Epithelial cell of esophagus (primary cell): ENCODE measurements at regions not wholly inside any gene's neighbourhood (a gene's known extent, or its start where the extent isn't known, plus 50 kb on each side); places are given as distances from the start of the nearest gene placed in this dataset.

Experiments used
- DNase-seq: peaks from one replicate; pipeline ENCODE4 v3.0.0; 2010; ENCODE audit warnings: low read depth
- H3K4me3 ChIP-seq: 2 replicates; pipeline ENCODE4 v1.5.1; 2011; ENCODE audit warnings: mild to moderate bottlenecking, low read length, control low read depth
- TF ChIP-seq, protein P1 (sequence below): IDR thresholded peaks from 2 replicates; pipeline ENCODE4 v1.5.1; 2011; ENCODE audit warnings: low read depth, mild to moderate bottlenecking, low read length, control low read depth, inconsistent platforms; ENCODE audit not compliant: insufficient read depth; ENCODE audit errors: missing control alignments

GRCh38 chr3:16740515-16740914 lies 135.3 kb upstream of the DAZL start:
- no peak overlapping the region for H3K4me3 ChIP-seq
- no peak for DNase-seq
- TF ChIP-seq, protein P1, sequence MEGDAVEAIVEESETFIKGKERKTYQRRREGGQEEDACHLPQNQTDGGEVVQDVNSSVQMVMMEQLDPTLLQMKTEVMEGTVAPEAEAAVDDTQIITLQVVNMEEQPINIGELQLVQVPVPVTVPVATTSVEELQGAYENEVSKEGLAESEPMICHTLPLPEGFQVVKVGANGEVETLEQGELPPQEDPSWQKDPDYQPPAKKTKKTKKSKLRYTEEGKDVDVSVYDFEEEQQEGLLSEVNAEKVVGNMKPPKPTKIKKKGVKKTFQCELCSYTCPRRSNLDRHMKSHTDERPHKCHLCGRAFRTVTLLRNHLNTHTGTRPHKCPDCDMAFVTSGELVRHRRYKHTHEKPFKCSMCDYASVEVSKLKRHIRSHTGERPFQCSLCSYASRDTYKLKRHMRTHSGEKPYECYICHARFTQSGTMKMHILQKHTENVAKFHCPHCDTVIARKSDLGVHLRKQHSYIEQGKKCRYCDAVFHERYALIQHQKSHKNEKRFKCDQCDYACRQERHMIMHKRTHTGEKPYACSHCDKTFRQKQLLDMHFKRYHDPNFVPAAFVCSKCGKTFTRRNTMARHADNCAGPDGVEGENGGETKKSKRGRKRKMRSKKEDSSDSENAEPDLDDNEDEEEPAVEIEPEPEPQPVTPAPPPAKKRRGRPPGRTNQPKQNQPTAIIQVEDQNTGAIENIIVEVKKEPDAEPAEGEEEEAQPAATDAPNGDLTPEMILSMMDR, result no peak

DNA sequence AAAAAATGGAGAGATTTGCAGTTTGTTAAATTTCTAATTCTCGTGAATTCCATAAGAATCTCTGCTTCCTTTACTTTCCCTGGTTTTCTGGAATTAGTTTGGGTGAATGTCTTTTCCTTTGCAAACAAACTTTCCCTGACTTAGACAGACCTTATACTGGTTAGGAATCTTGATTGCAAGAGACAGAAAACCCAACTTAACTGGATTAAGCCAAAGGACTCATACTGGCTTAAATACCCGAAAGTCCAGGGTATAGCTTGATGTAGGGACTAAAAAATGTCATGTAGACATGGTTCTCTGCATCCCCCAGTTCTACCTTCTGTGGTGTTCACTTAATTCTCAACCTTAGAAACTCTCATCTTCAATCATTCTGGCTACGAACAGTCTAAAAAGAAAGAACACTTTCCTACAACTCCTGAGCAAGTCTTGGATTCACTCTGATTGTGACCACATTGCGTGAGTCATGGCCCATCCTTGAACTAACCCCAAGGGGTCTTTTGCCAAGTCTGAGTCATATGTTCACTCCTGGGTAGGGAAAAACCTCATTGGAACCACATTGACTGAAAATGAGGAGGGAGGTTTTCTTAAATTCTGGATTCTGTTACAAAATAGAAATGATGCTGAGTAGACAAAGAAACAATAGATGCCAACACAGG lies 136.0 kb upstream of the DAZL start:
- DNase-seq, result peak; percentile 66
- TF ChIP-seq, protein P1, result no peak
- no peak overlapping the region for H3K4me3 ChIP-seq

- DNase-seq, result no peak
- H3K4me3 ChIP-seq, result no peak overlapping the region
- TF ChIP-seq, protein P1, result no peak
These were observed 136.7 kb upstream of the DAZL start for GRCh38 chr3:16741890-16742289.

DNA sequence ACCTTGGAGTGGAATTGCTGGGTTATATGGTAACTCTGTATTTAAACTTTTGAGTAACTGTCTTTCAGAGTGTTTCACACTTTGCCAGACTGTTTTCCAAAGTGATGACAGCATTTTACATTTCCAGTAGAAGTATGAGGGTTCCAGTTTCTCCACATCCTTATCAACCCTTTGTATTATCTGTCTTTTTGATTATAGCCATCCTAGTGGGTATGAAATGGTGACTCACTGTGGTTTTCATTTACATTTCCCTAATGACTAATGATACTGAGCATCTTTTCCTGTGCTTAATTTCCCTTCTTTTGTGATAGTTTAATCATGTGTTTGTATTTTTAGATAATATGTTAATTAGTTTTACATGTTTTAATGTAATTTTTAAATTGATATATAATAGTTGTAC lies 138.1 kb upstream of the DAZL start:
- no peak overlapping the region for H3K4me3 ChIP-seq
- peak; percentile 34 for DNase-seq
- TF ChIP-seq, protein P1, result no peak

DNA sequence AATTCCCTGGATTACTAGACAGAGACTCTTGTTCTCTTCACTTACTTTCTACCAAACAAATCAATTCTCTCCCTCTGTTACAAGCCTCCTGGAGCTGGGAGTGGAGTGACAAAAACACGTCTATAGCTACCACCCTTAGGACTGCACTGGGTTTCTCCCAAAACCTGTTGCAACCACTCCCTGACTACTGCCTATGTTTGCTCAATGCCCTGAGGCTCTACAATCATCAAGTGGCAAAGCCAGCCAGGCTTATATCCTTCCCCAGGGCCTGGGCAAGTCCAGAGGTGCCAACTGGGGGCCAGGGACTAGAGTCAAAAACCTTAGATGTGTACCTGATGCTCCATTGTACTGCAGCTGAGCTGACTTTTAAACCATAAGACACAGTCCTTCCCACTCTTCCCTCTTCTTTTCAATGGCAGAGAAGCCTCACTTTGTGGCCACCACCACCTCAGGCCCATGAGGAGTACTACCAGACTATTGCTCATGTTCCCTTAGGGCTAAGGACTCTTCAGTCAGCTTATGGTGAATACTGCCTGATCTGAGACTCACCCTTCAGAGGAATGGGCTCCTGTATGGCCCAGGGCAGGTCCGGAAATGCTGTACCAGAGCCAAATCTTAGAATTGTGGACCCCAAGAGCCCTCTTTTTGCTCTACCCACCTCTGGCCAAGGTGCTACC lies 125.4 kb upstream of the PLCL2 start:
- TF ChIP-seq, protein P1, result no peak
- no peak overlapping the region for H3K4me3 ChIP-seq
- peak; percentile 83 for DNase-seq

DNA sequence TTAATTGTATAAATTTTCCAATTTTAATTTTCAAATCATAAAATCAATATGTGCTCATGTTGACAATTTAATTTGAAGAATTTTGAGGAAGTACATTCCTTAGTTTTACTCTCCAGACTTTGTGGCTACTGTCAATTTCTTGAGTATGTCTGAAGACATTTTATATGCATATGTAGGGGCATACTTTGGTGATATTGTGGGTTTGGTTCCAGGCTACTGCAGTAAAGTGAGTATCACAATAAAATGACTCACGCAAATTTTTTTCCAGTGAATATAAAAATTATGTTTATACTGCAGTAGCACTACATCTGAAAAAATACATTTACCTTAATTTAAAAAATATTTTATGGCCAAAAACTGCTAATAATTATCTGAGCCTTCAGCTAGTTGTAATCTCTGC lies 123.2 kb upstream of the PLCL2 start:
- TF ChIP-seq, protein P1, result no peak
- no peak for DNase-seq
- H3K4me3 ChIP-seq, result no peak overlapping the region

DNA sequence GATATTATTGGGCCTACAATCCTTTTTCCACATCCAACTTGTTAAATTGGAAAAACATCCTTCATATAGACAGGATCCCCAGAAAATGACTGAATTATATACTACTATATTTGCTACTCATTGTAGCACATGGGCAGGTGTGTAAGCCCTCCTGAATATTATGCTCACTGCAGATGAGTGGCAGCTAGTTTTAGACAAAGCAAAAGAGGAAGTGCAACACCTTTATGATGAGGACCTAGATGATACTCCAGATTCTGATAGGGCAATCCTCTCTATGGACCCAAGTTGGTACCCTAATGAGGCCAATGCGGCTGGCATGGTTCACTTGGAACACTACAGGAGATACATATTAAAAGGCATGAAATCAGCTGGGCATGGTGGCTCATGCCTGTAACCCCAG lies 119.1 kb upstream of the PLCL2 start:
- H3K4me3 ChIP-seq, result no peak overlapping the region
- no peak for DNase-seq
- TF ChIP-seq, protein P1, result no peak
